Kidney tubule cell (primary cell): ENCODE measurements at regions not wholly inside any gene's neighbourhood (a gene's known extent, or its start where the extent isn't known, plus 50 kb on each side); places are given as distances from the start of the nearest gene placed in this dataset.

Experiments used
- DNase-seq: peaks from one replicate; pipeline ENCODE4 v3.0.0-alpha.2; 2018; ENCODE audit warnings: low spot score

- DNase-seq: no peak
These were observed 747.7 kb upstream of the CBLB start for GRCh38 chr3:106616556-106616955.

GRCh38 chr3:106617276-106617675 is 748.5 kb upstream of the CBLB start:
- DNase-seq: no peak

GRCh38 chr3:106620646-106621045 is 751.8 kb upstream of the CBLB start:
- no peak for DNase-seq

- DNase-seq: no peak
These were observed 753.1 kb upstream of the CCDC54 start for GRCh38 chr3:106624154-106624553.

- DNase-seq: peak; percentile 48
These were observed 748.8 kb upstream of the CCDC54 start for GRCh38 chr3:106628407-106628806.

- no peak for DNase-seq
These were observed 747.9 kb upstream of the CCDC54 start for GRCh38 chr3:106629215-106629832.

GRCh38 chr3:106631373-106632108 is 745.7 kb upstream of the CCDC54 start:
- DNase-seq: no peak

GRCh38 chr3:106635271-106635670 is 742.0 kb upstream of the CCDC54 start:
- peak; percentile 68 for DNase-seq

GRCh38 chr3:106635826-106636225 is 741.4 kb upstream of the CCDC54 start:
- DNase-seq: no peak

- no peak for DNase-seq
These were observed 736.9 kb upstream of the CCDC54 start for GRCh38 chr3:106640353-106640752.

- no peak for DNase-seq
These were observed 735.1 kb upstream of the CCDC54 start for GRCh38 chr3:106642161-106642560.

- no peak for DNase-seq
These were observed 733.5 kb upstream of the CCDC54 start for GRCh38 chr3:106643684-106644161.

GRCh38 chr3:106673926-106674569 is 703.2 kb upstream of the CCDC54 start:
- DNase-seq: no peak

GRCh38 chr3:106675451-106675850 is 701.8 kb upstream of the CCDC54 start:
- no peak for DNase-seq

GRCh38 chr3:106678657-106679390 is 698.4 kb upstream of the CCDC54 start:
- no peak for DNase-seq

- DNase-seq: peak; percentile 53
These were observed 693.2 kb upstream of the CCDC54 start for GRCh38 chr3:106683953-106684620.

- no peak for DNase-seq
These were observed 691.5 kb upstream of the CCDC54 start for GRCh38 chr3:106685745-106686144.

GRCh38 chr3:106687905-106688304 is 689.3 kb upstream of the CCDC54 start:
- DNase-seq: no peak

GRCh38 chr3:106688464-106688863 is 688.8 kb upstream of the CCDC54 start:
- peak; percentile 64 for DNase-seq

- no peak for DNase-seq
These were observed 685.8 kb upstream of the CCDC54 start for GRCh38 chr3:106691476-106691875.

GRCh38 chr3:106692624-106693023 is 684.6 kb upstream of the CCDC54 start:
- DNase-seq: no peak

- no peak for DNase-seq
These were observed 678.1 kb upstream of the CCDC54 start for GRCh38 chr3:106699122-106699521.
